HEK293T (cell line): ENCODE measurements at regions not wholly inside any gene's neighbourhood (a gene's known extent, or its start where the extent isn't known, plus 50 kb on each side); places are given as distances from the start of the nearest gene placed in this dataset.

ENCODE experiments used
- CTCF ChIA-PET: fragments of 350-600 bp; formaldehyde crosslinking; extraction: SDS; loops from one replicate; lab custom pipeline; 2021; ENCODE audit warnings: antibody characterized with exemption, inconsistent platforms; lab: Yijun Ruan, JAX
- POLR2A ChIA-PET: fragments of 350-600 bp; formaldehyde crosslinking; extraction: SDS; loops from one replicate; lab custom pipeline; 2020; ENCODE audit warnings: antibody characterized with exemption, inconsistent platforms; lab: Yijun Ruan, JAX
- DNase-seq: peaks from one replicate; pipeline ENCODE4 v3.0.0; 2012; ENCODE audit warnings: mixed read lengths; ENCODE audit errors: extremely low spot score
- ARNT ChIP-seq: fragments of 450-650 bp; IDR thresholded peaks from 2 replicates; pipeline ENCODE4 v1.6.1; 2017; ENCODE audit warnings: mild to moderate bottlenecking
- BHLHE40 ChIP-seq: fragments of 450-650 bp; IDR thresholded peaks from 2 replicates; pipeline ENCODE4 v1.6.1; 2016; ENCODE audit warnings: mild to moderate bottlenecking, moderate library complexity, borderline replicate concordance
- CTBP1 ChIP-seq: fragments of 450-650 bp; IDR thresholded peaks from 2 replicates; pipeline ENCODE4 v1.6.1; 2016; ENCODE audit warnings: borderline replicate concordance
- ELF4 ChIP-seq: fragments of 450-650 bp; IDR thresholded peaks from 2 replicates; pipeline ENCODE4 v1.6.1; 2017; ENCODE audit warnings: antibody characterized with exemption
- FOXA1 ChIP-seq: fragments of 450-650 bp; IDR thresholded peaks from 2 replicates; pipeline ENCODE4 v1.6.1; 2016; ENCODE audit warnings: mild to moderate bottlenecking
- FOXK2 ChIP-seq: fragments of 450-650 bp; IDR thresholded peaks from 2 replicates; pipeline ENCODE4 v1.6.1; 2016; ENCODE audit warnings: mild to moderate bottlenecking
- FOXM1 ChIP-seq: fragments of 450-650 bp; IDR thresholded peaks from 2 replicates; pipeline ENCODE4 v1.6.1; 2017; ENCODE audit warnings: mild to moderate bottlenecking, borderline replicate concordance
- HDGF ChIP-seq: fragments of 450-650 bp; IDR thresholded peaks from 2 replicates; pipeline ENCODE4 v1.6.1; 2017; ENCODE audit warnings: antibody characterized with exemption, borderline replicate concordance
- L3MBTL2 ChIP-seq: fragments of 450-650 bp; conservative IDR thresholded peaks from 2 replicates; pipeline ENCODE4 v1.6.1; 2016; ENCODE audit warnings: mild to moderate bottlenecking
- LEF1 ChIP-seq: fragments of 450-650 bp; IDR thresholded peaks from 2 replicates; pipeline ENCODE4 v1.6.1; 2017; ENCODE audit warnings: mild to moderate bottlenecking, borderline replicate concordance
- NFRKB ChIP-seq: fragments of 450-650 bp; IDR thresholded peaks from 2 replicates; pipeline ENCODE4 v1.6.1; 2016; ENCODE audit warnings: mild to moderate bottlenecking, moderate library complexity
- PKNOX1 ChIP-seq: fragments of 450-650 bp; IDR thresholded peaks from 2 replicates; pipeline ENCODE4 v1.6.1; 2016
- SP1 ChIP-seq: fragments of 450-650 bp; IDR thresholded peaks from 2 replicates; pipeline ENCODE4 v1.6.1; 2017
- SUZ12 ChIP-seq: fragments of 450-650 bp; IDR thresholded peaks from 2 replicates; pipeline ENCODE4 v1.6.1; 2016; ENCODE audit warnings: mild to moderate bottlenecking
- TARDBP ChIP-seq: fragments of 450-650 bp; IDR thresholded peaks from 2 replicates; pipeline ENCODE4 v1.6.1; 2016
- ZNF384 ChIP-seq: fragments of 450-650 bp; IDR thresholded peaks from 2 replicates; pipeline ENCODE4 v1.6.1; 2016

DNA sequence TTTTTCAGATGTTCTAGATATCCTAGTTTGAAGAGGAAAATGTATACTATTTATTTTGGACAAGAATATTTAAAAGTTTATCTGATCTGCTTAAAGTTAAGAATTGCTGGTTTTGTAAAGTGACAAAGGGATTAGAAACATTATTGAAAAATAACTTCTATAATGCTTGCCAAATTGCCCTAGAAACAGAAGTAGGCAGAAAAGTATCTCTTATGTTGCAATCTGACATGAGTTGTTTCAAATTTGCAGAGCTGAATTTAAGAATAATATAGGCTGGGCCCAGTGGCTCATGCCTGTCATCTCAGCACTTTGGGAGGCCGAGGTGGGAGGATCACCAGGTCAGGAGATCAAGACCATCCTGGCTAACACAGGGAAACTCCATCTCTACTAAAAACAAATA is 777.1 kb downstream of the LIG4 start:
- no peak for DNase-seq
- TF ChIP-seq FOXA1 = no peak
- no peak for TF ChIP-seq NFRKB
- TF ChIP-seq L3MBTL2 = no peak
- TF ChIP-seq ELF4 = no peak
- no peak for TF ChIP-seq SUZ12
- no peak for TF ChIP-seq BHLHE40
- TF ChIP-seq SP1 = no peak
- no peak for TF ChIP-seq FOXM1
- TF ChIP-seq LEF1 = no peak
- ChIA-PET POLR2A (no interaction called here), CTCF (no interaction called here)

DNA sequence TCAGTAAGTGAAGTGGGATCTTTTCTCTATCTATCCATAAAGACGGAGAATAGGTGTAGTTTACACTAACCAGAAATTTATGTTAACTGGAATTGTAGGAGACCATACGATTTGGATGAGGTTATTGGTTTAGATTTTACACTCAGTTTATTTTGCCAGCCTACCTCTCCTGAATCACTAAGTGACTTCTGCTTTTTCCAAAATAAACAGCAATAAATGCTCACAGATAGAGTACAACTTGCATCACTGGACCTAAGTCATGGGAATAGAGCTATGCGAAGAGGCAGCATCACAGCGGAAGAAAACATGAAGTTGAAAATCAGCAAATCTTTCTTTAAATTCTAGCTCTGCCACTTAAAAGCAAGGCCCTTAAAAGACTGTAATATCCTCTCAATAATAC is 781.0 kb downstream of the LIG4 start:
- CTCF ChIA-PET = no interaction called here
- TF ChIP-seq SP1 (no peak), PKNOX1 (no peak), L3MBTL2 (no peak), ZNF384 (no peak), SUZ12 (no peak), ARNT (no peak), FOXM1 (no peak), CTBP1 (no peak), FOXA1 (no peak), HDGF (no peak)
- POLR2A ChIA-PET = no interaction called here
- no peak for DNase-seq

GRCh38 chr13:107427536-107427935 is 787.8 kb downstream of the LIG4 start:
- TF ChIP-seq BHLHE40 = no peak
- TF ChIP-seq FOXM1 = no peak
- TF ChIP-seq HDGF = no peak
- no peak for TF ChIP-seq NFRKB
- TF ChIP-seq SUZ12 = no peak
- no peak for TF ChIP-seq L3MBTL2
- no peak for TF ChIP-seq LEF1
- TF ChIP-seq ELF4 = no peak
- TF ChIP-seq CTBP1 = no peak
- TF ChIP-seq FOXK2 = no peak
- TF ChIP-seq ZNF384 = no peak
- no peak for TF ChIP-seq FOXA1
- DNase-seq = no peak
- ChIA-PET POLR2A (no interaction called here), CTCF (interaction anchor here (0.6 kb wide), 1 partner anchor 988 kb away, joined by 3 read pairs; no protein-coding TSS in a partner anchor)

GRCh38 chr13:107422421-107422820 is 792.9 kb downstream of the LIG4 start:
- no peak for TF ChIP-seq BHLHE40
- no peak for TF ChIP-seq PKNOX1
- no peak for TF ChIP-seq NFRKB
- TF ChIP-seq ZNF384 = no peak
- TF ChIP-seq ARNT = no peak
- no peak for TF ChIP-seq LEF1
- TF ChIP-seq SP1 = no peak
- TF ChIP-seq TARDBP = no peak
- no peak for TF ChIP-seq HDGF
- TF ChIP-seq CTBP1 = no peak
- POLR2A ChIA-PET = no interaction called here
- CTCF ChIA-PET = no interaction called here
- no peak for DNase-seq

GRCh38 chr13:107421951-107422350 is 793.4 kb downstream of the LIG4 start:
- TF ChIP-seq FOXA1 (no peak), HDGF (no peak), FOXK2 (no peak), PKNOX1 (no peak), SP1 (no peak), FOXM1 (no peak), CTBP1 (no peak), SUZ12 (no peak), TARDBP (no peak), LEF1 (no peak), ARNT (no peak), L3MBTL2 (no peak), BHLHE40 (no peak), ZNF384 (no peak), NFRKB (no peak)
- no peak for DNase-seq
- POLR2A ChIA-PET = no interaction called here
- CTCF ChIA-PET = no interaction called here

GRCh38 chr13:107421028-107421427 is 794.3 kb downstream of the LIG4 start:
- ChIA-PET CTCF (no interaction called here), POLR2A (no interaction called here)
- DNase-seq = no peak
- TF ChIP-seq PKNOX1 (no peak), FOXK2 (no peak), HDGF (no peak), ELF4 (no peak), LEF1 (no peak), BHLHE40 (no peak), NFRKB (no peak), L3MBTL2 (no peak), ZNF384 (no peak), CTBP1 (no peak), SP1 (no peak), SUZ12 (no peak), FOXM1 (no peak)
